Heart left ventricle (tissue), 13 donors: ENCODE measurements at regions not wholly inside any gene's neighbourhood (a gene's known extent, or its start where the extent isn't known, plus 50 kb on each side); places are given as distances from the start of the nearest gene placed in this dataset.

Source experiments
- POLR2A ChIP-seq, 2 donors: fragments of 450-650 bp; IDR thresholded peaks; one replicate each; pipeline ENCODE4 v1.6.1; 2017; ENCODE audit warnings: antibody characterized with exemption in 2 of 2, mild to moderate bottlenecking in 2 of 2, moderate library complexity in 2 of 2
- TF ChIP-seq, protein P1 (sequence below), 12 donors: fragments of 200-600 bp; sonication (generic) in 4 of 12; IDR thresholded peaks; one replicate each; pipeline versions ENCODE4 v1.5.0 to v1.8.0; 2018 to 2022; ENCODE audit warnings: antibody characterized with exemption in 12 of 12, mild to moderate bottlenecking in 5 of 12
- donor health status: ischemic (EF 13 %, LVEDD 7.1; RV severe dilation, severe dysfunction).
- donor health status: DM: no; HTN: yes; CAD: no.
- donor health status: DM: no; HTN: no; CAD: no.
- donor health status: ischemic (EF 25% LVEDD 6.9; RV normal size, moderate dysfunction).
- donor health status: ischemic (EF 25% LVEDD 5.7; RV mildly dilated, moderate dysfunction).
- donor health status: ischemic (EF 35%, LVEDD 5.7; RV mildly dilated, moderate dysfunction).
- donor health status: nonischemic (EF 11% LVEDD 7.7; RV severe dilation, severe dysfunction).
- donor health status: DM: yes; HTN: yes; CAD: no.
- donor health status: PGD.
- donor health status: ischemic (EF 29% LVEDD 5.4; RV normal size, mild dysfunction).
- donor health status: nonischemic (EF 23%, LVEDD 6.1; RV moderate dilation, normal function).

DNA sequence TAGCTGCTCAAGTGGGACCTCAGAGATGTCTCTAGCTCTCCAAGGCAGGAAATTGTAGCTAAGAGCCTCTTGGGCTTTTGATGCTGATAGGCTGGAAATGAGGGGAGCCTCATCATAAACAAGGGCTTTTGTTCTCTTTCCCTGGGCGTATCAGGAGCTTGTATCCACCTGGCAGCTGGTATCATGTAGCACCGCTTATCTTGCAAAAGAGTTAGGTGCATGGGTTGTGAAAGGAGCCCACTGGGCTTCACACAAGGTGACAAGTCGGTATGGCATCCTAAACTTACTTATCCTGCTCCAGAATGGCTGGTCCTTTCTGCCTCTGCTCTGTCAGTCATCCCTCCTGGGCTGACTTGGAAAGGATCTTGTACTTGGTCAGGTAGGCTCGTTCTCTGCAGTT is 565.8 kb downstream of the GRXCR1 start:
- TF ChIP-seq, protein P1, sequence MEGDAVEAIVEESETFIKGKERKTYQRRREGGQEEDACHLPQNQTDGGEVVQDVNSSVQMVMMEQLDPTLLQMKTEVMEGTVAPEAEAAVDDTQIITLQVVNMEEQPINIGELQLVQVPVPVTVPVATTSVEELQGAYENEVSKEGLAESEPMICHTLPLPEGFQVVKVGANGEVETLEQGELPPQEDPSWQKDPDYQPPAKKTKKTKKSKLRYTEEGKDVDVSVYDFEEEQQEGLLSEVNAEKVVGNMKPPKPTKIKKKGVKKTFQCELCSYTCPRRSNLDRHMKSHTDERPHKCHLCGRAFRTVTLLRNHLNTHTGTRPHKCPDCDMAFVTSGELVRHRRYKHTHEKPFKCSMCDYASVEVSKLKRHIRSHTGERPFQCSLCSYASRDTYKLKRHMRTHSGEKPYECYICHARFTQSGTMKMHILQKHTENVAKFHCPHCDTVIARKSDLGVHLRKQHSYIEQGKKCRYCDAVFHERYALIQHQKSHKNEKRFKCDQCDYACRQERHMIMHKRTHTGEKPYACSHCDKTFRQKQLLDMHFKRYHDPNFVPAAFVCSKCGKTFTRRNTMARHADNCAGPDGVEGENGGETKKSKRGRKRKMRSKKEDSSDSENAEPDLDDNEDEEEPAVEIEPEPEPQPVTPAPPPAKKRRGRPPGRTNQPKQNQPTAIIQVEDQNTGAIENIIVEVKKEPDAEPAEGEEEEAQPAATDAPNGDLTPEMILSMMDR (IDR thresholded peaks at IDR 0.05), result no peak
- TF ChIP-seq POLR2A (IDR thresholded peaks at IDR 0.05), result no peak
